Caco-2 (cell line): ENCODE measurements at regions not wholly inside any gene's neighbourhood (a gene's known extent, or its start where the extent isn't known, plus 50 kb on each side); places are given as distances from the start of the nearest gene placed in this dataset.

ENCODE experiments used
- BruUV-seq: library from RNA; stranded (reverse); fragments of 400-500 nt; replicated peaks from 2 replicates; lab custom pipeline; 2021; lab: Mats Ljungman, UMichigan
- CTCF ChIA-PET: fragments of 300-600 bp; sonication (Branson Sonifier 250); formaldehyde crosslinking; loops from one replicate; lab custom pipeline; 2022; ENCODE audit warnings: antibody characterized with exemption; lab: Charles Lee
- POLR2A ChIA-PET: fragments of 300-600 bp; sonication (Branson Sonifier 250); formaldehyde crosslinking; loops from one replicate; lab custom pipeline; 2022; ENCODE audit warnings: antibody characterized with exemption; lab: Charles Lee
- DNase-seq, 2 experiments: peaks; one replicate each; pipeline versions ENCODE4 v3.0.0 to v3.0.0-alpha.2; 2020 to 2022
- H3K27me3 ChIP-seq: replicated peaks from 2 replicates; pipeline ENCODE4 v1.6.0; 2011; ENCODE audit warnings: low read length; ENCODE audit not compliant: control insufficient read depth, insufficient read depth
- H3K36me3 ChIP-seq: 2 replicates; pipeline ENCODE4 v1.5.1; 2011; ENCODE audit warnings: low read length; ENCODE audit not compliant: control insufficient read depth, insufficient read depth
- H3K4me1 ChIP-seq: fragments of 250-450 bp; sonication (Bioruptor Pico); 2 replicates; pipeline ENCODE4 v1.5.1; 2020; ENCODE audit warnings: mild to moderate bottlenecking
- H3K4me3 ChIP-seq: 2 replicates; pipeline ENCODE4 v1.5.1; 2011; ENCODE audit warnings: low read depth, mild to moderate bottlenecking, control low read depth, low read length
- H3K9me3 ChIP-seq: fragments of 250-450 bp; sonication (Bioruptor Pico); 2 replicates; pipeline ENCODE4 v1.5.1; 2020; ENCODE audit warnings: mild to moderate bottlenecking, moderate library complexity
- H3K27ac Mint-ChIP-seq: one replicate; pipeline ENCODE4 v1.8.0; 2022; ENCODE audit warnings: mixed read lengths; ENCODE audit not compliant: unreplicated experiment
- H3K27me3 Mint-ChIP-seq: one replicate; pipeline ENCODE4 v1.8.0; 2022; ENCODE audit warnings: mixed read lengths; ENCODE audit not compliant: insufficient read depth, unreplicated experiment
- H3K36me3 Mint-ChIP-seq: one replicate; pipeline ENCODE4 v1.8.0; 2022; ENCODE audit warnings: mild to moderate bottlenecking, mixed read lengths; ENCODE audit not compliant: insufficient read depth, unreplicated experiment
- H3K4me1 Mint-ChIP-seq: one replicate; pipeline ENCODE4 v1.8.0; 2022; ENCODE audit warnings: low read depth, mixed read lengths; ENCODE audit not compliant: unreplicated experiment
- H3K4me3 Mint-ChIP-seq: one replicate; pipeline ENCODE4 v1.8.0; 2022; ENCODE audit warnings: mild to moderate bottlenecking, moderate library complexity, mixed read lengths; ENCODE audit not compliant: unreplicated experiment
- H3K9me3 Mint-ChIP-seq: one replicate; pipeline ENCODE4 v1.8.0; 2022; ENCODE audit warnings: mixed read lengths; ENCODE audit not compliant: unreplicated experiment
- intact Hi-C: fragments of 100-400 bp; cut with micrococcal nuclease; formaldehyde crosslinking; loops from one replicate; pipeline ENCODE4 v1.10.0; 2022; ENCODE audit not compliant: unreplicated experiment
- TF ChIP-seq, protein P1 (sequence below), 2 experiments: fragments of 200-600 bp in 1 of 2; IDR thresholded peaks; 1 replicate in 1 of 2; 2 replicates in 1 of 2; pipeline versions ENCODE4 v1.5.1 to v1.8.0; 2011 to 2022; ENCODE audit warnings: antibody characterized with exemption in 1 of 2, control low read depth in 1 of 2, inconsistent platforms in 1 of 2, low read depth in 1 of 2, low read length in 1 of 2, mild to moderate bottlenecking in 1 of 2, moderate library complexity in 1 of 2; ENCODE audit not compliant: insufficient read depth in 1 of 2, severe bottlenecking in 1 of 2, unreplicated experiment in 1 of 2

DNA sequence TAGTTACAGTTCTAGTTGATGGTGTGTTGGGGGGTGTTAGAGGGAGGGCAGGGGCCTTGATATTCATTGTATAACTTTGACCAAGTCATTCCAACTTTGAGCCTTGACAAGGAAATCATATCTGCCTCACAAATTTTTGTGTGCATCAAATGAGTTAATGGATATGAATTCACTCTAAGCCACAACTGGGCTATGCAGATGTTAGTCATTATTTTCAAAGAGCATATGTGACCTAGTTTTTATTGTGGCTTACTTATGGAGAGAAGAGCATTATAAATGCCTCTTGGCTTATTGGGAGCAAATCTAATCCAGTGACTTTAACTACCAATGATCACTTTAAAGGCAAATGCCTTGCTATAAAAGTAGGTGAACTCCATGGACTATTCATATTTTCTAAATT, 250.2 kb downstream of the LPIN1 start:
- ChIA-PET POLR2A (no interaction called here), CTCF (no interaction called here)
- Histone ChIP-seq H3K36me3 (no peaks in the 10 kb centered on the region), H3K4me3 (no peak overlapping the region), H3K9me3 (no peaks in the 10 kb centered on the region), H3K4me1 (no peaks in the 10 kb centered on the region), H3K27me3 (no peaks in the 10 kb centered on the region)
- Mint-ChIP-seq H3K36me3 (no peaks in the 10 kb centered on the region), H3K9me3 (no peaks in the 10 kb centered on the region), H3K27ac (no peak overlapping the region), H3K4me1 (no peaks in the 10 kb centered on the region), H3K27me3 (peaks cover 14% of the 10 kb centered on the region), H3K4me3 (no peak overlapping the region)
- DNase-seq = no peak
- BruUV-seq = no TSS peak
- TF ChIP-seq, protein P1, sequence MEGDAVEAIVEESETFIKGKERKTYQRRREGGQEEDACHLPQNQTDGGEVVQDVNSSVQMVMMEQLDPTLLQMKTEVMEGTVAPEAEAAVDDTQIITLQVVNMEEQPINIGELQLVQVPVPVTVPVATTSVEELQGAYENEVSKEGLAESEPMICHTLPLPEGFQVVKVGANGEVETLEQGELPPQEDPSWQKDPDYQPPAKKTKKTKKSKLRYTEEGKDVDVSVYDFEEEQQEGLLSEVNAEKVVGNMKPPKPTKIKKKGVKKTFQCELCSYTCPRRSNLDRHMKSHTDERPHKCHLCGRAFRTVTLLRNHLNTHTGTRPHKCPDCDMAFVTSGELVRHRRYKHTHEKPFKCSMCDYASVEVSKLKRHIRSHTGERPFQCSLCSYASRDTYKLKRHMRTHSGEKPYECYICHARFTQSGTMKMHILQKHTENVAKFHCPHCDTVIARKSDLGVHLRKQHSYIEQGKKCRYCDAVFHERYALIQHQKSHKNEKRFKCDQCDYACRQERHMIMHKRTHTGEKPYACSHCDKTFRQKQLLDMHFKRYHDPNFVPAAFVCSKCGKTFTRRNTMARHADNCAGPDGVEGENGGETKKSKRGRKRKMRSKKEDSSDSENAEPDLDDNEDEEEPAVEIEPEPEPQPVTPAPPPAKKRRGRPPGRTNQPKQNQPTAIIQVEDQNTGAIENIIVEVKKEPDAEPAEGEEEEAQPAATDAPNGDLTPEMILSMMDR (IDR thresholded peaks at IDR 0.05; ENCODE audit: insufficient read depth in 1 of 2, low read depth in 1 of 2, low read length in 1 of 2, severe bottlenecking in 1 of 2, unreplicated experiment in 1 of 2) = no peak
- intact Hi-C loops = no loop called here

GRCh38 chr2:11997142-11997541, 250.7 kb downstream of the LPIN1 start:
- Mint-ChIP-seq H3K27ac (no peak overlapping the region), H3K9me3 (no peaks in the 10 kb centered on the region), H3K4me3 (no peak overlapping the region), H3K4me1 (no peaks in the 10 kb centered on the region), H3K27me3 (peaks cover 10% of the 10 kb centered on the region), H3K36me3 (no peaks in the 10 kb centered on the region)
- BruUV-seq = no TSS peak
- Histone ChIP-seq H3K4me1 (no peaks in the 10 kb centered on the region), H3K27me3 (no peaks in the 10 kb centered on the region; the same call in 1 of the 2 replicates), H3K4me3 (no peak overlapping the region), H3K9me3 (no peaks in the 10 kb centered on the region), H3K36me3 (no peaks in the 10 kb centered on the region)
- DNase-seq = no peak
- POLR2A ChIA-PET = no interaction called here
- TF ChIP-seq, protein P1 (IDR thresholded peaks at IDR 0.05; ENCODE audit: insufficient read depth in 1 of 2, low read depth in 1 of 2, low read length in 1 of 2, severe bottlenecking in 1 of 2, unreplicated experiment in 1 of 2) = no peak
- intact Hi-C loops = no loop called here
- CTCF ChIA-PET = no interaction called here

DNA sequence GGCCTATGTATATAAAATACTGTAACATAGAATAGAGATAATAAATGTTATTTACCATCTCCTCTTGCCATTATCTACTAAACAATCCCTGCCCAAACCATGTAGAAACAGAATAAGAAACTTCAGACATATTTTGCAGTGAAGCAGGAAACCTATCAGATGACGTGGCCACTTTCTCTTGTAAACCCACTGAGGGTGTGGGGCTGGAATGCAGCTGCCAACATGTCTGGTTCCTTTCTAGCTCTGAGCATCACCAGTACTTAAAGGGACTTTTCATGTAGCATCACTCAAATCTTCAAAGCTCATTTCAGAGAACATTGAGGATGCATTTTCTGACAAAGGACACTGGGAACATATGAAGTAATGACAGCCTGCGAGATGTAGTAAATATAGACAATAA, 251.8 kb downstream of the LPIN1 start:
- DNase-seq = no peak
- no peaks in the 10 kb centered on the region for H3K4me1 ChIP-seq
- CTCF ChIA-PET = no interaction called here
- TF ChIP-seq, protein P1 (IDR thresholded peaks at IDR 0.05; ENCODE audit: insufficient read depth in 1 of 2, low read depth in 1 of 2, low read length in 1 of 2, severe bottlenecking in 1 of 2, unreplicated experiment in 1 of 2) = no peak
- POLR2A ChIA-PET = no interaction called here
- no peaks in the 10 kb centered on the region for H3K36me3 Mint-ChIP-seq
- intact Hi-C loops = no loop called here
- H3K36me3 ChIP-seq = no peaks in the 10 kb centered on the region
- no peaks in the 10 kb centered on the region for H3K9me3 Mint-ChIP-seq
- peaks cover 8% of the 10 kb centered on the region for H3K27me3 Mint-ChIP-seq
- no peak overlapping the region for H3K4me3 ChIP-seq
- no peak overlapping the region for H3K27ac Mint-ChIP-seq
- no peaks in the 10 kb centered on the region for H3K9me3 ChIP-seq
- no peaks in the 10 kb centered on the region for H3K4me1 Mint-ChIP-seq
- BruUV-seq = no TSS peak
- H3K27me3 ChIP-seq = no peaks in the 10 kb centered on the region; the same call in 1 of the 2 replicates
- H3K4me3 Mint-ChIP-seq = no peak overlapping the region
